ENCODE measurements at regions not wholly inside any gene's neighbourhood (a gene's known extent, or its start where the extent isn't known, plus 50 kb on each side); places are given as distances from the start of the nearest gene placed in this dataset.

GRCh38 chr1:168390271-168390670 is 109.6 kb downstream of the TBX19 start:
- FAIRE-seq (no peak), DNase-seq (ENCODE audit: low read depth in 1 of 2, low spot score in 2 of 2) (no peak)
- Histone ChIP-seq H3K9me3 (ENCODE audit: insufficient read depth in 2 of 2, low read depth in 1 of 2, low read length in 1 of 2) (no peaks in the 10 kb centered on the region), H3K79me1 (ENCODE audit: low read depth, low read length) (no peaks in the 10 kb centered on the region; the same call in 1 of the 2 replicates), H3K23ac (ENCODE audit: insufficient read length) (no peak overlapping the region), H2BK5ac (ENCODE audit: low read depth, low read length) (no peak overlapping the region), H4K20me1 (replicated peaks in 1 of 2; ENCODE audit: control insufficient read depth in 1 of 2, insufficient read depth in 2 of 2, low read length in 2 of 2) (no peaks in the 10 kb centered on the region), H3K9ac (replicated peaks in 1 of 4; ENCODE audit: extremely low read depth in 1 of 4, low read depth in 3 of 4, low read length in 3 of 4) (no peak overlapping the region), H3K4ac (replicated peaks; ENCODE audit: insufficient read length, low read depth, low read length) (no peak overlapping the region), H3K4me1 (replicated peaks in 1 of 4; ENCODE audit: control insufficient read depth in 3 of 4, insufficient read depth in 4 of 4, low read length in 3 of 4) (peaks cover 0 to 17% (median 12%) of the 10 kb centered on the region in 4 experiments; a peak in 6 of 7 replicates), H2BK120ac (replicated peaks; ENCODE audit: low read depth, low read length) (no peak overlapping the region), H2AK5ac (ENCODE audit: low read depth, low read length) (no peak overlapping the region), H3K4me2 (ENCODE audit: insufficient read depth in 1 of 2, low read depth in 2 of 2, low read length in 2 of 2) (no peak overlapping the region), H2BK15ac (ENCODE audit: low read length) (no peak overlapping the region), H2AFZ (ENCODE audit: low read length) (no peak overlapping the region), H3K36me3 (ENCODE audit: control insufficient read depth in 2 of 4, insufficient read depth in 4 of 4, low read length in 3 of 4) (no peaks in the 10 kb centered on the region), H4K8ac (ENCODE audit: extremely low read depth, insufficient read depth, low read length) (no peak overlapping the region), H4K91ac (replicated peaks; ENCODE audit: insufficient read length, low read length) (no peak overlapping the region), H3K56ac (replicated peaks; ENCODE audit: insufficient read length, low read depth, low read length) (no peak overlapping the region), H2BK20ac (ENCODE audit: low read length) (no peak overlapping the region), H3K18ac (ENCODE audit: extremely low read depth, low read length) (no peak overlapping the region), H2BK12ac (ENCODE audit: low read depth, low read length) (no peak overlapping the region), H3K4me3 (ENCODE audit: extremely low read depth in 1 of 4, insufficient read depth in 2 of 4, low read depth in 3 of 4, low read length in 4 of 4) (no peak overlapping the region), H3K27me3 (replicated peaks in 1 of 4; ENCODE audit: control insufficient read depth in 3 of 4, extremely low read depth in 1 of 4, insufficient read depth in 3 of 4, low read length in 3 of 4) (peaks cover 0 to 4% (median 2%) of the 10 kb centered on the region in 4 experiments; a peak in 3 of 7 replicates), H4K5ac (ENCODE audit: insufficient read length, low read depth, low read length) (no peak overlapping the region), H3K27ac (ENCODE audit: low read depth, low read length) (no peak overlapping the region), H3K79me2 (ENCODE audit: control insufficient read depth in 1 of 2, insufficient read depth in 2 of 2, low read length in 2 of 2) (no peaks in the 10 kb centered on the region), H3K23me2 (ENCODE audit: low read depth, low read length) (no peaks in the 10 kb centered on the region; the same call in 1 of the 2 replicates), H3K14ac (ENCODE audit: insufficient read length) (no peak overlapping the region)
- ChIA-PET CTCF (ENCODE audit: partially characterized antibody) (interaction anchor here (1.1 to 1.8 kb wide), 4 partner anchors 9 to 47 kb away, joined by 3 to 6 read pairs (median 4); no protein-coding TSS in a partner anchor), POLR2A (ENCODE audit: partially characterized antibody) (interaction anchor here (4.3 kb wide), 1 partner anchor 11 kb away, joined by 15 read pairs; no protein-coding TSS in a partner anchor)
- WGBS, 2 experiments (ENCODE audit: extremely low coverage in 1 of 2, insufficient coverage in 1 of 2, insufficient read length in 1 of 2, insufficient replicate concordance in 2 of 2, low coverage in 1 of 2, low lambda C conversion rate in 2 of 2, missing lambda C conversion rate in 1 of 2), result 86% methylated on average over 2 of the region's 2 CpGs; no CpG with 5 or more reads in 1 of the 2 experiments
- TF ChIP-seq E2F6 (IDR thresholded peaks at IDR 0.05) (no peak), NRF1 (IDR thresholded peaks at IDR 0.05; ENCODE audit: low read depth, low read length) (no peak), SUZ12 (IDR thresholded peaks at IDR 0.05; ENCODE audit: low read length) (no peak), HDAC6 (IDR thresholded peaks at IDR 0.05; ENCODE audit: low read depth, low read length) (no peak), RFX5 (IDR thresholded peaks at IDR 0.05; ENCODE audit: borderline replicate concordance, low read depth, low read length) (no peak), SP2 (IDR thresholded peaks at IDR 0.05; ENCODE audit: low read length) (no peak), POLR2A (IDR thresholded peaks at IDR 0.05; ENCODE audit: control extremely low read depth in 1 of 2, low read depth in 2 of 2, low read length in 2 of 2) (no peak), RXRA (IDR thresholded peaks at IDR 0.05; ENCODE audit: insufficient read depth, low read depth, low read length) (no peak), JUN (IDR thresholded peaks at IDR 0.05; ENCODE audit: low read depth, low read length) (no peak), KDM5A (IDR thresholded peaks at IDR 0.05; ENCODE audit: low read length) (no peak), RBBP5 (IDR thresholded peaks at IDR 0.05; ENCODE audit: borderline replicate concordance, low read depth, low read length) (no peak), SP4 (IDR thresholded peaks at IDR 0.05; ENCODE audit: low read length) (no peak), SRF (IDR thresholded peaks at IDR 0.05; ENCODE audit: low read depth, low read length) (no peak), MAX (IDR thresholded peaks at IDR 0.05) (no peak)

Measured in H1 (cell line).